HepG2 (cell line): ENCODE measurements at regions not wholly inside any gene's neighbourhood (a gene's known extent, or its start where the extent isn't known, plus 50 kb on each side); places are given as distances from the start of the nearest gene placed in this dataset.

Source experiments
- ATAC-seq: fragments of 200-7000 bp; cut with Tn5 transposase; 3 replicates; pipeline ENCODE4 v1.9.1; 2020; ENCODE audit warnings: mild to moderate bottlenecking, moderate library complexity
- BruUV-seq: library from RNA; stranded (reverse); fragments of 400-500 nt; replicated peaks from 2 replicates; lab custom pipeline; 2021; lab: Mats Ljungman, UMichigan
- CTCF ChIA-PET: fragments of 300-600 bp; formaldehyde crosslinking; extraction: SDS; loops from one replicate; lab custom pipeline; 2021; ENCODE audit warnings: low total read pairs, inconsistent platforms, low intra/inter-chr PET ratio; lab: Yijun Ruan, JAX
- POLR2A ChIA-PET: fragments of 350-600 bp; sonication (Branson Sonifier 250); formaldehyde crosslinking; loops from one replicate; lab custom pipeline; 2020; ENCODE audit warnings: antibody characterized with exemption, inconsistent platforms; lab: Yijun Ruan, JAX
- DNase-seq: peaks from one replicate; pipeline ENCODE4 v3.0.0-alpha.2; 2015; ENCODE audit warnings: low spot score
- FAIRE-seq: peaks from 3 replicates; lab custom pipeline; 2011; peaks lifted over from hg19 to GRCh38; lab: Jason Lieb, UNC
- H2AFZ ChIP-seq: one replicate; pipeline ENCODE4 v1.6.1; 2011; ENCODE audit warnings: low read length, inconsistent platforms
- H3K27ac ChIP-seq: fragments of 300-600 bp; 3 replicates; pipeline ENCODE4 v1.8.0; 2011; ENCODE audit warnings: mixed run types, mild to moderate bottlenecking, mixed read lengths, low read length, inconsistent platforms; ENCODE audit not compliant: insufficient read depth; ENCODE audit errors: extremely low read length
- H3K27me3 ChIP-seq, 2 experiments: fragments of 200-600 bp in 1 of 2; 2 replicates in 1 of 2; 3 replicates in 1 of 2; pipeline versions ENCODE4 v1.6.0 to v1.8.0; 2011; ENCODE audit warnings: low read length in 2 of 2, mild to moderate bottlenecking in 2 of 2, moderate library complexity in 2 of 2, inconsistent platforms in 1 of 2; ENCODE audit not compliant: insufficient read depth in 2 of 2, control insufficient read depth in 1 of 2
- H3K36me3 ChIP-seq, 2 experiments: fragments of 200-600 bp in 1 of 2; replicated peaks in 1 of 2; 2 replicates in 1 of 2; 3 replicates in 1 of 2; pipeline versions ENCODE4 v1.5.1 to v1.8.0; 2011; ENCODE audit warnings: low read length in 2 of 2, inconsistent platforms in 1 of 2; ENCODE audit not compliant: insufficient read depth in 2 of 2, control insufficient read depth in 1 of 2
- H3K4me1 ChIP-seq: 2 replicates; pipeline ENCODE4 v1.5.1; 2012; ENCODE audit warnings: low read length, inconsistent platforms; ENCODE audit not compliant: insufficient read depth
- H3K4me2 ChIP-seq: 2 replicates; pipeline ENCODE4 v1.6.0; 2011; ENCODE audit warnings: low read depth, low read length, inconsistent platforms
- H3K4me3 ChIP-seq, 3 experiments: fragments of 200-600 bp in 1 of 3; sonication (generic), shearing (Covaris generic) in 1 of 3; replicated peaks in 1 of 3; 2 replicates each; pipeline ENCODE4 v1.5.1; 2011 to 2016; ENCODE audit warnings: low read length in 3 of 3, inconsistent platforms in 2 of 3, low read depth in 2 of 3, mild to moderate bottlenecking in 2 of 3, control low read depth in 1 of 3, mixed read lengths in 1 of 3; ENCODE audit not compliant: insufficient read depth in 1 of 3
- H3K79me2 ChIP-seq: one replicate; pipeline ENCODE4 v1.6.1; 2011; ENCODE audit warnings: low read length, inconsistent platforms; ENCODE audit not compliant: insufficient read depth
- H3K9ac ChIP-seq: 2 replicates; pipeline ENCODE4 v1.6.0; 2011; ENCODE audit warnings: mild to moderate bottlenecking, low read depth, low read length, inconsistent platforms; ENCODE audit not compliant: insufficient read depth
- H3K9me3 ChIP-seq: 2 replicates; pipeline ENCODE4 v1.5.1; 2012; ENCODE audit warnings: mild to moderate bottlenecking, low read length
- H4K20me1 ChIP-seq: 2 replicates; pipeline ENCODE4 v1.6.0; 2011; ENCODE audit warnings: inconsistent platforms, mild to moderate bottlenecking, low read length, moderate library complexity; ENCODE audit not compliant: insufficient read depth
- MNT ChIP-seq: fragments of 450-650 bp; IDR thresholded peaks from 2 replicates; pipeline ENCODE4 v1.6.1; 2016
- MTA1 ChIP-seq: sonication (generic); formaldehyde crosslinking; IDR thresholded peaks from 2 replicates; pipeline ENCODE4 v1.4.0; 2020; ENCODE audit warnings: missing genetic modification reagents, mild to moderate bottlenecking, borderline replicate concordance
- NFYB ChIP-seq: sonication (generic); formaldehyde crosslinking; IDR thresholded peaks from 2 replicates; pipeline ENCODE4 v1.4.0; 2020; ENCODE audit warnings: missing genetic modification reagents
- NR0B2 ChIP-seq: sonication (generic); formaldehyde crosslinking; IDR thresholded peaks from 2 replicates; pipeline ENCODE4 v1.4.0; 2020; ENCODE audit warnings: mild to moderate bottlenecking, missing genetic modification reagents
- WGBS: methylation state at CpG from one replicate; pipeline ENCODE4 v1.1.6; 2017; ENCODE audit warnings: low lambda C conversion rate; 5-methylcytosine and 5-hydroxymethylcytosine counted together
- in situ Hi-C: cut with HindIII; loops from 2 replicates; pipeline ENCODE4 v1.10.0; 2017; ENCODE audit warnings: low pct_unique_long_range_greater_than_20kb; ENCODE audit not compliant: extremely low pct_ligation_motif_present
- intact Hi-C: fragments of 100-400 bp; cut with micrococcal nuclease; formaldehyde crosslinking; loops from one replicate; pipeline ENCODE4 v1.10.0; 2022; ENCODE audit not compliant: unreplicated experiment
- TF ChIP-seq, protein P1 (sequence below): sonication (generic); formaldehyde crosslinking; IDR thresholded peaks from 2 replicates; pipeline ENCODE4 v1.5.0; 2020; ENCODE audit warnings: missing genetic modification reagents, mild to moderate bottlenecking, borderline replicate concordance
- TF ChIP-seq, protein P2 (sequence below): sonication (generic); formaldehyde crosslinking; IDR thresholded peaks from 2 replicates; pipeline ENCODE4 v1.4.0; 2020; ENCODE audit warnings: missing genetic modification reagents, borderline replicate concordance

GRCh38 chr4:10773010-10773409 is 88.4 kb upstream of the CLNK start:
- no peak for FAIRE-seq
- BruUV-seq = no TSS peak

More at GRCh38 chr4:10773010-10773409, 88.4 kb upstream of the CLNK start:
- H3K27me3 ChIP-seq = no peaks in the 10 kb centered on the region
- DNase-seq (no peak), ATAC-seq (no peak)
- intact Hi-C loops = no loop called here
- no peak overlapping the region for H3K27ac ChIP-seq
- no peaks in the 10 kb centered on the region for H3K79me2 ChIP-seq
- H4K20me1 ChIP-seq = no peaks in the 10 kb centered on the region
- TF ChIP-seq MNT (no peak), MTA1 (no peak), NR0B2 (CRISPR knock-in tag) (no peak), NFYB (no peak)
- TF ChIP-seq, protein P1, sequence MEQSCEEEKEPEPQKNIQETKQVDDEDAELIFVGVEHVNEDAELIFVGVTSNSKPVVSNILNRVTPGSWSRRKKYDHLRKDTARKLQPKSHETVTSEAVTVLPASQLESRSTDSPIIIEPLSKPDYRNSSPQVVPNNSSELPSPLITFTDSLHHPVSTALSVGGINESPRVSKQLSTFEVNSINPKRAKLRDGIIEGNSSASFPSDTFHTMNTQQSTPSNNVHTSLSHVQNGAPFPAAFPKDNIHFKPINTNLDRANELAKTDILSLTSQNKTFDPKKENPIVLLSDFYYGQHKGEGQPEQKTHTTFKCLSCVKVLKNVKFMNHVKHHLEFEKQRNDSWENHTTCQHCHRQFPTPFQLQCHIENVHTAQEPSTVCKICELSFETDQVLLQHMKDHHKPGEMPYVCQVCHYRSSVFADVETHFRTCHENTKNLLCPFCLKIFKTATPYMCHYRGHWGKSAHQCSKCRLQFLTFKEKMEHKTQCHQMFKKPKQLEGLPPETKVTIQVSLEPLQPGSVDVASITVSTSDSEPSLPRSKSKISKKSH (CRISPR knock-in tag) = no peak
- TF ChIP-seq, protein P2, sequence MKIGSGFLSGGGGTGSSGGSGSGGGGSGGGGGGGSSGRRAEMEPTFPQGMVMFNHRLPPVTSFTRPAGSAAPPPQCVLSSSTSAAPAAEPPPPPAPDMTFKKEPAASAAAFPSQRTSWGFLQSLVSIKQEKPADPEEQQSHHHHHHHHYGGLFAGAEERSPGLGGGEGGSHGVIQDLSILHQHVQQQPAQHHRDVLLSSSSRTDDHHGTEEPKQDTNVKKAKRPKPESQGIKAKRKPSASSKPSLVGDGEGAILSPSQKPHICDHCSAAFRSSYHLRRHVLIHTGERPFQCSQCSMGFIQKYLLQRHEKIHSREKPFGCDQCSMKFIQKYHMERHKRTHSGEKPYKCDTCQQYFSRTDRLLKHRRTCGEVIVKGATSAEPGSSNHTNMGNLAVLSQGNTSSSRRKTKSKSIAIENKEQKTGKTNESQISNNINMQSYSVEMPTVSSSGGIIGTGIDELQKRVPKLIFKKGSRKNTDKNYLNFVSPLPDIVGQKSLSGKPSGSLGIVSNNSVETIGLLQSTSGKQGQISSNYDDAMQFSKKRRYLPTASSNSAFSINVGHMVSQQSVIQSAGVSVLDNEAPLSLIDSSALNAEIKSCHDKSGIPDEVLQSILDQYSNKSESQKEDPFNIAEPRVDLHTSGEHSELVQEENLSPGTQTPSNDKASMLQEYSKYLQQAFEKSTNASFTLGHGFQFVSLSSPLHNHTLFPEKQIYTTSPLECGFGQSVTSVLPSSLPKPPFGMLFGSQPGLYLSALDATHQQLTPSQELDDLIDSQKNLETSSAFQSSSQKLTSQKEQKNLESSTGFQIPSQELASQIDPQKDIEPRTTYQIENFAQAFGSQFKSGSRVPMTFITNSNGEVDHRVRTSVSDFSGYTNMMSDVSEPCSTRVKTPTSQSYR = no peak
- WGBS = 2% methylated on average over 3 of the region's 3 CpGs
- no peaks in the 10 kb centered on the region for H3K36me3 ChIP-seq
- no peak overlapping the region for H3K4me3 ChIP-seq
- in situ Hi-C loops = no loop called here
- no peak overlapping the region for H2AFZ ChIP-seq
- ChIA-PET CTCF (no interaction called here), POLR2A (no interaction called here)
- H3K4me2 ChIP-seq = no peak overlapping the region
- H3K9me3 ChIP-seq = no peaks in the 10 kb centered on the region
- H3K9ac ChIP-seq = no peak overlapping the region
- H3K4me1 ChIP-seq = no peaks in the 10 kb centered on the region
